GM12872 (cell line): ENCODE measurements at regions not wholly inside any gene's neighbourhood (a gene's known extent, or its start where the extent isn't known, plus 50 kb on each side); places are given as distances from the start of the nearest gene placed in this dataset.

Source experiments
- CTCF ChIP-seq: IDR thresholded peaks from 3 replicates; pipeline ENCODE4 v1.5.1; 2011; ENCODE audit warnings: low read depth, mild to moderate bottlenecking, low read length, moderate library complexity; ENCODE audit not compliant: insufficient read depth

- no peak for TF ChIP-seq CTCF
Measured at GRCh38 chr10:65798133-65798532, 1127.7 kb upstream of the LRRTM3 start.

- no peak for TF ChIP-seq CTCF
Measured at GRCh38 chr10:65802391-65802790, 1123.4 kb upstream of the LRRTM3 start.

GRCh38 chr10:65805511-65805910, 1120.3 kb upstream of the LRRTM3 start:
- no peak for TF ChIP-seq CTCF

GRCh38 chr10:65805993-65806392, 1119.8 kb upstream of the LRRTM3 start:
- no peak for TF ChIP-seq CTCF

- TF ChIP-seq CTCF, result no peak
Measured at GRCh38 chr10:65808687-65809333, 1117.0 kb upstream of the LRRTM3 start.

GRCh38 chr10:65811931-65812525, 1113.8 kb upstream of the LRRTM3 start:
- no peak for TF ChIP-seq CTCF

GRCh38 chr10:65816536-65816935, 1109.3 kb upstream of the LRRTM3 start:
- TF ChIP-seq CTCF, result no peak
